H1 (cell line): ENCODE measurements at regions not wholly inside any gene's neighbourhood (a gene's known extent, or its start where the extent isn't known, plus 50 kb on each side); places are given as distances from the start of the nearest gene placed in this dataset.

Source experiments
- CBX8 ChIP-seq: fragments of 300-800, 300-1000 bp; sonication (generic); IDR thresholded peaks from 2 replicates; pipeline ENCODE4 v1.7.1; 2016; ENCODE audit warnings: low read depth, low read length, borderline replicate concordance
- HDAC6 ChIP-seq: IDR thresholded peaks from one replicate; pipeline ENCODE4 v1.7.1; 2012; ENCODE audit warnings: low read depth, mild to moderate bottlenecking, inconsistent platforms, low read length, moderate library complexity
- JUND ChIP-seq: IDR thresholded peaks from 2 replicates; pipeline ENCODE4 v1.6.1; 2011; ENCODE audit warnings: mild to moderate bottlenecking, improper control_type of control experiment, low read length
- NANOG ChIP-seq: IDR thresholded peaks from 2 replicates; pipeline ENCODE4 v1.6.1; 2011; ENCODE audit warnings: low read length, low read depth, mild to moderate bottlenecking, inconsistent platforms; ENCODE audit not compliant: insufficient read depth, poor library complexity, severe bottlenecking
- POLR2AphosphoS5 ChIP-seq: IDR thresholded peaks from 2 replicates; pipeline ENCODE4 v1.6.1; 2011; ENCODE audit warnings: low read depth, low read length
- TEAD4 ChIP-seq: IDR thresholded peaks from 2 replicates; pipeline ENCODE4 v1.6.1; 2012; ENCODE audit warnings: low read depth, low read length, inconsistent platforms, mixed read lengths
- TF ChIP-seq, protein P1 (sequence below): fragments of 300-600 bp; sonication (generic); IDR thresholded peaks from 2 replicates; pipeline ENCODE4 v1.7.1; 2012; ENCODE audit warnings: low read length, moderate library complexity, mild to moderate bottlenecking, inconsistent platforms; ENCODE audit not compliant: insufficient replicate concordance

DNA sequence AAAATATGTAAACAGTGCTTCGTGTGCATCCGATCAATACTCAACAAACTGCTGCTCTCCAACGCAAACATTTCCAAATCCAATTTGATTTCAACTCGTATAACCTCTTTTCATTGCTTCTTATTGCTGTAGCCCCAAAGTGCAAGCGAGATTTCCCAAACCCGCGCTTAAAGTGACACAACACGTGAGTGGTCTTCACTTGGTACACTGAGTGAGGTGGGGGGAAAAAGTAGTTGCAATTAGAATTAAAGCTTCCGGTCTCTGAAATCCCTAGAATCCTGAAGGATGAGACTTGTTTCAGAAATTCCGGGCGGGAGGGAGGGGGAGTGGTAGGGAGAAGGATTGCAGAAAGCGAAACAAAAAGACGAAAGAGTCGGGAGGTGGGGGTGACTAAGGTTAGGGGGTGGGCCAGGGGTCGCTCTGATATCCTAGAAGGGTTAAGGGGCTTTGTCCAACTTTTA lies 387.5 kb downstream of the BCAT1 start (continued):
- TF ChIP-seq NANOG, result no peak
- TF ChIP-seq HDAC6, result no peak
- TF ChIP-seq POLR2AphosphoS5, result no peak
- TF ChIP-seq, protein P1, sequence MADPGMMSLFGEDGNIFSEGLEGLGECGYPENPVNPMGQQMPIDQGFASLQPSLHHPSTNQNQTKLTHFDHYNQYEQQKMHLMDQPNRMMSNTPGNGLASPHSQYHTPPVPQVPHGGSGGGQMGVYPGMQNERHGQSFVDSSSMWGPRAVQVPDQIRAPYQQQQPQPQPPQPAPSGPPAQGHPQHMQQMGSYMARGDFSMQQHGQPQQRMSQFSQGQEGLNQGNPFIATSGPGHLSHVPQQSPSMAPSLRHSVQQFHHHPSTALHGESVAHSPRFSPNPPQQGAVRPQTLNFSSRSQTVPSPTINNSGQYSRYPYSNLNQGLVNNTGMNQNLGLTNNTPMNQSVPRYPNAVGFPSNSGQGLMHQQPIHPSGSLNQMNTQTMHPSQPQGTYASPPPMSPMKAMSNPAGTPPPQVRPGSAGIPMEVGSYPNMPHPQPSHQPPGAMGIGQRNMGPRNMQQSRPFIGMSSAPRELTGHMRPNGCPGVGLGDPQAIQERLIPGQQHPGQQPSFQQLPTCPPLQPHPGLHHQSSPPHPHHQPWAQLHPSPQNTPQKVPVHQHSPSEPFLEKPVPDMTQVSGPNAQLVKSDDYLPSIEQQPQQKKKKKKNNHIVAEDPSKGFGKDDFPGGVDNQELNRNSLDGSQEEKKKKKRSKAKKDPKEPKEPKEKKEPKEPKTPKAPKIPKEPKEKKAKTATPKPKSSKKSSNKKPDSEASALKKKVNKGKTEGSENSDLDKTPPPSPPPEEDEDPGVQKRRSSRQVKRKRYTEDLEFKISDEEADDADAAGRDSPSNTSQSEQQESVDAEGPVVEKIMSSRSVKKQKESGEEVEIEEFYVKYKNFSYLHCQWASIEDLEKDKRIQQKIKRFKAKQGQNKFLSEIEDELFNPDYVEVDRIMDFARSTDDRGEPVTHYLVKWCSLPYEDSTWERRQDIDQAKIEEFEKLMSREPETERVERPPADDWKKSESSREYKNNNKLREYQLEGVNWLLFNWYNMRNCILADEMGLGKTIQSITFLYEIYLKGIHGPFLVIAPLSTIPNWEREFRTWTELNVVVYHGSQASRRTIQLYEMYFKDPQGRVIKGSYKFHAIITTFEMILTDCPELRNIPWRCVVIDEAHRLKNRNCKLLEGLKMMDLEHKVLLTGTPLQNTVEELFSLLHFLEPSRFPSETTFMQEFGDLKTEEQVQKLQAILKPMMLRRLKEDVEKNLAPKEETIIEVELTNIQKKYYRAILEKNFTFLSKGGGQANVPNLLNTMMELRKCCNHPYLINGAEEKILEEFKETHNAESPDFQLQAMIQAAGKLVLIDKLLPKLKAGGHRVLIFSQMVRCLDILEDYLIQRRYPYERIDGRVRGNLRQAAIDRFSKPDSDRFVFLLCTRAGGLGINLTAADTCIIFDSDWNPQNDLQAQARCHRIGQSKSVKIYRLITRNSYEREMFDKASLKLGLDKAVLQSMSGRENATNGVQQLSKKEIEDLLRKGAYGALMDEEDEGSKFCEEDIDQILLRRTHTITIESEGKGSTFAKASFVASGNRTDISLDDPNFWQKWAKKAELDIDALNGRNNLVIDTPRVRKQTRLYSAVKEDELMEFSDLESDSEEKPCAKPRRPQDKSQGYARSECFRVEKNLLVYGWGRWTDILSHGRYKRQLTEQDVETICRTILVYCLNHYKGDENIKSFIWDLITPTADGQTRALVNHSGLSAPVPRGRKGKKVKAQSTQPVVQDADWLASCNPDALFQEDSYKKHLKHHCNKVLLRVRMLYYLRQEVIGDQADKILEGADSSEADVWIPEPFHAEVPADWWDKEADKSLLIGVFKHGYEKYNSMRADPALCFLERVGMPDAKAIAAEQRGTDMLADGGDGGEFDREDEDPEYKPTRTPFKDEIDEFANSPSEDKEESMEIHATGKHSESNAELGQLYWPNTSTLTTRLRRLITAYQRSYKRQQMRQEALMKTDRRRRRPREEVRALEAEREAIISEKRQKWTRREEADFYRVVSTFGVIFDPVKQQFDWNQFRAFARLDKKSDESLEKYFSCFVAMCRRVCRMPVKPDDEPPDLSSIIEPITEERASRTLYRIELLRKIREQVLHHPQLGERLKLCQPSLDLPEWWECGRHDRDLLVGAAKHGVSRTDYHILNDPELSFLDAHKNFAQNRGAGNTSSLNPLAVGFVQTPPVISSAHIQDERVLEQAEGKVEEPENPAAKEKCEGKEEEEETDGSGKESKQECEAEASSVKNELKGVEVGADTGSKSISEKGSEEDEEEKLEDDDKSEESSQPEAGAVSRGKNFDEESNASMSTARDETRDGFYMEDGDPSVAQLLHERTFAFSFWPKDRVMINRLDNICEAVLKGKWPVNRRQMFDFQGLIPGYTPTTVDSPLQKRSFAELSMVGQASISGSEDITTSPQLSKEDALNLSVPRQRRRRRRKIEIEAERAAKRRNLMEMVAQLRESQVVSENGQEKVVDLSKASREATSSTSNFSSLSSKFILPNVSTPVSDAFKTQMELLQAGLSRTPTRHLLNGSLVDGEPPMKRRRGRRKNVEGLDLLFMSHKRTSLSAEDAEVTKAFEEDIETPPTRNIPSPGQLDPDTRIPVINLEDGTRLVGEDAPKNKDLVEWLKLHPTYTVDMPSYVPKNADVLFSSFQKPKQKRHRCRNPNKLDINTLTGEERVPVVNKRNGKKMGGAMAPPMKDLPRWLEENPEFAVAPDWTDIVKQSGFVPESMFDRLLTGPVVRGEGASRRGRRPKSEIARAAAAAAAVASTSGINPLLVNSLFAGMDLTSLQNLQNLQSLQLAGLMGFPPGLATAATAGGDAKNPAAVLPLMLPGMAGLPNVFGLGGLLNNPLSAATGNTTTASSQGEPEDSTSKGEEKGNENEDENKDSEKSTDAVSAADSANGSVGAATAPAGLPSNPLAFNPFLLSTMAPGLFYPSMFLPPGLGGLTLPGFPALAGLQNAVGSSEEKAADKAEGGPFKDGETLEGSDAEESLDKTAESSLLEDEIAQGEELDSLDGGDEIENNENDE, result no peak
- no peak for TF ChIP-seq TEAD4
- TF ChIP-seq JUND, result no peak
- TF ChIP-seq CBX8, result no peak
